LNCaP clone FGC (cell line): ENCODE measurements at regions not wholly inside any gene's neighbourhood (a gene's known extent, or its start where the extent isn't known, plus 50 kb on each side); places are given as distances from the start of the nearest gene placed in this dataset.
"Not testable (repeated sequence)": the region's sequence is repeated elsewhere in the genome, so short reads cannot be mapped to it uniquely, and the experiment has no call there.

Experiments
- DNase-seq: peaks from one replicate; pipeline ENCODE4 v3.0.0-alpha.2; 2011; ENCODE audit warnings: low read depth
- H3K4me3 ChIP-seq: 2 replicates; pipeline ENCODE4 v1.5.1; 2011; ENCODE audit warnings: mild to moderate bottlenecking, low read depth, low read length, control low read depth
- TF ChIP-seq, protein P1 (sequence below): IDR thresholded peaks from 2 replicates; pipeline ENCODE4 v1.5.1; 2012; ENCODE audit warnings: mild to moderate bottlenecking; ENCODE audit not compliant: control insufficient read depth, insufficient read depth; ENCODE audit errors: extremely low read depth

DNA sequence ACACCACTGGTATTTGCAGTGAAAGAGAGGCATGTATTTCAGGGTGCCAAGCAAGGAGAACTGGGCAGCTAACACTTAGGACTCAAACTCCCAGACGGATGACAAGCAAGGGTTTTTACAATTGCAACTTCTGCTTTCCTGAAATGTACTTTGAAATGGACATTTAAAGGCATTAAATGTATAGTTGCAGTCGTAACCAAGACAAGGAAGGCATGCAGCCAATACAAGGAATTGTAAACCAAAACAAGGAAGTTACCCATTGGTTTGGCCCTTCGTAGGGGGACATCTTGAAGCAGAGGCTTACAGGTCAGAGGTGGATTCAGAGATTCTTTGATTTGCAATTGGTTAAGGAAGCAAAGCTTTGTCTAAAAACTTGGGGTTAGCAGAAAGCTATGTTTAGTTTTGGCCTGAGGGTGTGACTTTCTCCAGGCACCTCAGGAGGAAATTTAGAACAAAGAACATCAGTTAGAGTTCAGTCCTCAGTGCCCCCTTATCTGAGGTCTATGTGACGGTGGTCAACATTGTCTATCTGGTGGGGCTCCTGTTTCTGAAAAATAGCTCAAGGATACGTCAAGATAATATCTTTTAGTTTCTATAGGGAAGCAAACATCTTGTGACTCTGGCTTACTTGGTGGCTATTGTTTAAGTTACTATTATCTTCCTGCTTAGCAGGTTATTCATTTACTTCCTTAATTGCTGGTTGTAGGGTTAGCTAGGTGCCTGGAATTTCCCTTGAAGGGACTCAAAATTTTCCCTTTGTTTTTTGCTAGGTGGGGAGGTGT, 266.0 kb downstream of the CD83 start:
- TF ChIP-seq, protein P1, sequence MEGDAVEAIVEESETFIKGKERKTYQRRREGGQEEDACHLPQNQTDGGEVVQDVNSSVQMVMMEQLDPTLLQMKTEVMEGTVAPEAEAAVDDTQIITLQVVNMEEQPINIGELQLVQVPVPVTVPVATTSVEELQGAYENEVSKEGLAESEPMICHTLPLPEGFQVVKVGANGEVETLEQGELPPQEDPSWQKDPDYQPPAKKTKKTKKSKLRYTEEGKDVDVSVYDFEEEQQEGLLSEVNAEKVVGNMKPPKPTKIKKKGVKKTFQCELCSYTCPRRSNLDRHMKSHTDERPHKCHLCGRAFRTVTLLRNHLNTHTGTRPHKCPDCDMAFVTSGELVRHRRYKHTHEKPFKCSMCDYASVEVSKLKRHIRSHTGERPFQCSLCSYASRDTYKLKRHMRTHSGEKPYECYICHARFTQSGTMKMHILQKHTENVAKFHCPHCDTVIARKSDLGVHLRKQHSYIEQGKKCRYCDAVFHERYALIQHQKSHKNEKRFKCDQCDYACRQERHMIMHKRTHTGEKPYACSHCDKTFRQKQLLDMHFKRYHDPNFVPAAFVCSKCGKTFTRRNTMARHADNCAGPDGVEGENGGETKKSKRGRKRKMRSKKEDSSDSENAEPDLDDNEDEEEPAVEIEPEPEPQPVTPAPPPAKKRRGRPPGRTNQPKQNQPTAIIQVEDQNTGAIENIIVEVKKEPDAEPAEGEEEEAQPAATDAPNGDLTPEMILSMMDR = no peak
- DNase-seq = no peak
- no peak overlapping the region for H3K4me3 ChIP-seq

DNA sequence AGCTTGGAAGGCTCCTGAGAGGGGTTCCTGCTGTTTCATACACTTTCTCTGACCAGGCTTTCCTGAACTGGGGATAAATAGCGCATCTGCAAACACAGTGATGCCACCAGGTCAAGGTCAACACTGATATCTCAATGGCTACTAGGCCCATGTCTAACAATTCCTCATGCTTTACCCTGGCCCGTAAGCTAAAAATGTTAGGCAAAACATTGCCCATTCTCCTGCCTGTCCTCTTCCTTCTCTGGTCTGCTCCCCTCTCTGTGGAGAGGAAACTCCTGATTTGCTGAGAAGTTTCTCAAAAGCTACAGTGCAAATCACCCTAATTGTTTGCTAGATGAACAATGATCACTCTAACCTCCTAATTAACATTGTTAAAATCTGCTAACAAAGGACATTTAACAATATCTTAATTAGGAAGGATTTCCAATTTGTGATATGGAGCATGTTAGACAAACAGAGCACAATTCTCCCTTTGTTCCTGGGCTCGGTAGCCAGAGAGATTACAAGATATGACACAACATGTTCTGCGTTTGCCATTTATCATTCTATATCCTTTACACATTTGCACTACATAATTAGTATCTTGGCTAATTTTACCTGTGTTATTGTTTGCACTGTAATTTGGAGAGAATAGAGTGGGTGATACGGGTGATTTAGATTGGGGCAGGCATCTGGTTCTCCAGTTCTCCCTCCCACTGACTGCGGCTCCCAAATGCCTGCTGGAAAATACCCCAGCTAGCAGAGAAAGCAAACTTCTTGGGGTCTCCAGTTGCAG, 266.8 kb downstream of the CD83 start:
- TF ChIP-seq, protein P1 = no peak
- H3K4me3 ChIP-seq = no peak overlapping the region
- DNase-seq = no peak

DNA sequence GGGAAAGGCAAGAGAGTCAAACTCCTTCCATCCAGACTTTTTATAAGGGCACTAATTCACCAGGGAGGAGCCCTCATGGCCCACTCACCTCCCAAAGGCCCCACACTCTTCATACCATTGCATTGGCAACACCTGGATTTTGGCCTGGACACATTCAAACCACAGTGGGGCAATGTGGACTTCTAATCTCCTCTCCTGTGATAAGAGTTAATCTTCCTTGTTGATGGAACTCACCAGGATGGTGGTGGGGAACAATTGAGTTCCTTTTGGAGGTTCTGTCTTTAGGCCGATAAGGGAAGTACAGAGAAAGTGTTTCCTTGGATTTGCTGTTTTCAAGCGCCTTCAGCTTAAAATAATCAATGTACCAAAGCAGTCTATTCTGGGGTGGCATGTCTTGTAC, 268.7 kb downstream of the CD83 start:
- no peak overlapping the region for H3K4me3 ChIP-seq
- no peak for DNase-seq
- TF ChIP-seq, protein P1 = no peak

DNA sequence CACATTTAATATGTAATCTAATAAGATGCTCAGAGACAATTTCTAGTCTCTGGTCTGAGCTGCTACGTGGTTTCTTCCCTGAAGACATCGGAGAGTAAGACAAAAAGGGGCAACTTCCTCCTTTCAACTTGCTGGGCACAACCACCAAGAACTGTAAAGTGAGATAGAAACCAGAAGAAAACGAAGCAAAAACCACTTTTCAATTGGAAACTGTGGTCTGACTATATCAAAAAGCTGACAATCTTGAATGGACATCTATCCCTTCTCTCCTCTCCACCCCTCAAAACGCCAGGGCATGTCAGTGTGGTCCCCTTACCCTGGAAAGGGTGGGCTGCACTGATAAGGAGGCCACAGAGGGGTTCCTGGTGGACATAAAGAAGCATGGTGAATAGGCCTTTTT, 269.1 kb downstream of the CD83 start:
- no peak for DNase-seq

DNA sequence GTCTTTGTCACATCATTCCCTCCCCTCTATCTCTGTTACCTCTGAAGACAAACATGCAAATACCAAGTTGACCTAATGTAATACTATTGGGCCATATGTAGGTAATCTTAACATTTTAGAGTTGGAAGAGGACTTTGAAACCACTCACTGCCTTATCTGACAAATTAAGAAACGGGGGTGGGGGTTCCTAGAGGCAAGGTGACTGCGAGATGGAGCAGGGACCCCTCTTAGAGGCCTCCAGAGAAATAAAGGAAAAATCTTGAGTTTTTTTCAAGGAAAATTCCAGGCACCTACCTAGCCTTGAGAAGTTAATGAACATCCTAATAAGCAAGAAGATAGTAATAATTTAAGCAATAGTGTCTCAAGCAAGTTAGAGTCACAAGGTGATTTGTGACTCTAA, 270.8 kb downstream of the CD83 start:
- no peak for DNase-seq
- TF ChIP-seq, protein P1 = no peak
- H3K4me3 ChIP-seq = no peak overlapping the region

More for the DNA sequence above, 269.1 kb downstream of the CD83 start:
- TF ChIP-seq, protein P1 = no peak
- H3K4me3 ChIP-seq = no peak overlapping the region

DNA sequence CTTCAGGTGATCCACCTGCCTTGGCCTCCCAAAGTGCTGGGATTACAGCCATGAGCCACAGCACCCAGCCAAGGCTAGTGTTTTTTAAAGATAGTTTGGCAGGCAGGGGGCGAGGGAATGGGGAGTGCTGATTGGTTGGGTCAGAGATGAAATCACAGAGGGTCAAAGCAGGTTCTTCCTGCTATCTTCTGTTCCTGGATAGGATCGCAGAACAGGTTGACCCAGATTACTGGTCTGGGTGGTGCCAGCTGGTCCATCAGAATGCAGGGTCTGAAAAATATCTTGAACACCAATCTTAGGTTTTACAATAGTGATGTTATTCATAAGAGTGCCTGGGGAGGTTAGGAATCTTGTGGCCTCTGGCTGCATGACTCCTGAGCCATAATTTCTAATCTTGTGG, 272.2 kb downstream of the CD83 start:
- peak; percentile 60 for DNase-seq
- not testable (repeated sequence) for H3K4me3 ChIP-seq

DNA sequence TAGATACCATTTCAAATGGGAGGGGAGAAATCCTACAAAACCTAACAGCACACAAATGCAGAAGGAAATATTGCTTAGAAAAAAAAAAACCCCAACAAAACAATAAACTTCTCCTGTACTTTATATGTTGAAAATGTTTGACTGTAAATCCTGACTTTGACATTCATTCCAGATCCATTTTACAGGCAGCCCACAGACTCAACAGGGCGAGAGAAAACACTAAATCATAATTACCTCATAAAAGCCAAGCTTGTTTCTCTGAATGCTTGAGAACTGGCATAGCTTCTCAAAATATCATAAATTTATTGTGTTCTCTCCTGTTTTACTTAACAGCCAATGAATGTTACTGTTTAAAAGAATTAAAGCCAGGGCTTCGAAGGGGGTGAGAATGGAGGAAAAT, 273.2 kb downstream of the CD83 start:
- peak; percentile 49 for DNase-seq
- no peak overlapping the region for H3K4me3 ChIP-seq
- TF ChIP-seq, protein P1 = no peak
